ENCODE measurements at regions not wholly inside any gene's neighbourhood (a gene's known extent, or its start where the extent isn't known, plus 50 kb on each side); places are given as distances from the start of the nearest gene placed in this dataset.
"Not testable (repeated sequence)": the region's sequence is repeated elsewhere in the genome, so short reads cannot be mapped to it uniquely, and the experiment has no call there.

- TF ChIP-seq POLR2AphosphoS5, CTCF, POLR2A (IDR thresholded peaks at IDR 0.05): not testable (repeated sequence)
These were observed 67.2 kb upstream of the SLC4A7 start for GRCh38 chr3:27551413-27551812.
